K562 (cell line): ENCODE measurements at regions not wholly inside any gene's neighbourhood (a gene's known extent, or its start where the extent isn't known, plus 50 kb on each side); places are given as distances from the start of the nearest gene placed in this dataset.

Source experiments
- ATF2 ChIP-seq: sonication (generic); formaldehyde crosslinking; IDR thresholded peaks from 2 replicates; pipeline ENCODE4 v1.8.1; 2022; ENCODE audit warnings: missing genetic modification reagents
- MAX ChIP-seq: sonication (generic); formaldehyde crosslinking; IDR thresholded peaks from 2 replicates; pipeline ENCODE4 v1.9.0; 2022; ENCODE audit warnings: mild to moderate bottlenecking, missing genetic modification reagents
- SP2 ChIP-seq: IDR thresholded peaks from 2 replicates; pipeline ENCODE4 v1.6.1; 2011; ENCODE audit warnings: mild to moderate bottlenecking, low read depth, low read length, moderate library complexity; ENCODE audit not compliant: poor library complexity, severe bottlenecking; ENCODE audit errors: extremely low read depth
- SRF ChIP-seq, 2 experiments: fragments of 250-450, 450-650 bp in 1 of 2; sonication (Bioruptor Pico) in 1 of 2; sonication (generic) in 1 of 2; formaldehyde crosslinking; IDR thresholded peaks; 2 replicates each; pipeline versions ENCODE4 v1.5.0 to v1.5.1; 2020 to 2022; ENCODE audit warnings: mild to moderate bottlenecking in 1 of 2, missing genetic modification reagents in 1 of 2
- U2AF2 ChIP-seq: fragments of 200-400 bp; formaldehyde crosslinking; optimal IDR thresholded peaks from 2 replicates; pipeline ENCODE3; 2017; ENCODE audit warnings: low read depth, mild to moderate bottlenecking, low read length
- TF ChIP-seq, protein P1 (sequence below), 3 experiments: IDR thresholded peaks in 2 of 3; conservative IDR thresholded peaks in 1 of 3; 2 replicates each; pipeline ENCODE4 v1.5.1; 2011 to 2012; ENCODE audit warnings: low read length in 3 of 3, mild to moderate bottlenecking in 3 of 3, control low read depth in 2 of 3, improper control_type of control experiment in 1 of 3, inconsistent platforms in 1 of 3, low read depth in 1 of 3, mixed read lengths in 1 of 3, moderate library complexity in 1 of 3; ENCODE audit not compliant: insufficient read depth in 2 of 3

GRCh38 chr3:72220946-72221345, 436.0 kb upstream of the PROK2 start:
- TF ChIP-seq U2AF2 (no peak), MAX (CRISPR knock-in tag) (no peak), ATF2 (CRISPR knock-in tag) (no peak), SRF (CRISPR knock-in tag; IDR thresholded peaks at IDR 0.05) (no peak), SP2 (no peak)
- TF ChIP-seq, protein P1, sequence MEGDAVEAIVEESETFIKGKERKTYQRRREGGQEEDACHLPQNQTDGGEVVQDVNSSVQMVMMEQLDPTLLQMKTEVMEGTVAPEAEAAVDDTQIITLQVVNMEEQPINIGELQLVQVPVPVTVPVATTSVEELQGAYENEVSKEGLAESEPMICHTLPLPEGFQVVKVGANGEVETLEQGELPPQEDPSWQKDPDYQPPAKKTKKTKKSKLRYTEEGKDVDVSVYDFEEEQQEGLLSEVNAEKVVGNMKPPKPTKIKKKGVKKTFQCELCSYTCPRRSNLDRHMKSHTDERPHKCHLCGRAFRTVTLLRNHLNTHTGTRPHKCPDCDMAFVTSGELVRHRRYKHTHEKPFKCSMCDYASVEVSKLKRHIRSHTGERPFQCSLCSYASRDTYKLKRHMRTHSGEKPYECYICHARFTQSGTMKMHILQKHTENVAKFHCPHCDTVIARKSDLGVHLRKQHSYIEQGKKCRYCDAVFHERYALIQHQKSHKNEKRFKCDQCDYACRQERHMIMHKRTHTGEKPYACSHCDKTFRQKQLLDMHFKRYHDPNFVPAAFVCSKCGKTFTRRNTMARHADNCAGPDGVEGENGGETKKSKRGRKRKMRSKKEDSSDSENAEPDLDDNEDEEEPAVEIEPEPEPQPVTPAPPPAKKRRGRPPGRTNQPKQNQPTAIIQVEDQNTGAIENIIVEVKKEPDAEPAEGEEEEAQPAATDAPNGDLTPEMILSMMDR (IDR thresholded peaks at IDR 0.05 in 2 of 3, conservative IDR thresholded peaks at IDR 0.05 in 1 of 3; ENCODE audit: insufficient read depth in 2 of 3, low read depth in 1 of 3, low read length in 3 of 3), result no peak
